Esophagus squamous epithelium (tissue), 4 donors: ENCODE measurements at regions not wholly inside any gene's neighbourhood (a gene's known extent, or its start where the extent isn't known, plus 50 kb on each side); places are given as distances from the start of the nearest gene placed in this dataset.

ENCODE experiments used
- POLR2A ChIP-seq, 4 donors: fragments of 450-650 bp; IDR thresholded peaks; one replicate each; pipeline ENCODE4 v1.6.1; 2017; ENCODE audit warnings: antibody characterized with exemption in 4 of 4, mild to moderate bottlenecking in 4 of 4, moderate library complexity in 3 of 4
- TF ChIP-seq, protein P1 (sequence below), 6 experiments: fragments of 450-650 bp in 4 of 6; fragments of 200-600 bp in 2 of 6; sonication (generic) in 2 of 6; IDR thresholded peaks; one replicate each; pipeline ENCODE4 v1.5.1; 2016 to 2019; ENCODE audit warnings: antibody characterized with exemption in 6 of 6, mild to moderate bottlenecking in 4 of 6, moderate library complexity in 4 of 6

DNA sequence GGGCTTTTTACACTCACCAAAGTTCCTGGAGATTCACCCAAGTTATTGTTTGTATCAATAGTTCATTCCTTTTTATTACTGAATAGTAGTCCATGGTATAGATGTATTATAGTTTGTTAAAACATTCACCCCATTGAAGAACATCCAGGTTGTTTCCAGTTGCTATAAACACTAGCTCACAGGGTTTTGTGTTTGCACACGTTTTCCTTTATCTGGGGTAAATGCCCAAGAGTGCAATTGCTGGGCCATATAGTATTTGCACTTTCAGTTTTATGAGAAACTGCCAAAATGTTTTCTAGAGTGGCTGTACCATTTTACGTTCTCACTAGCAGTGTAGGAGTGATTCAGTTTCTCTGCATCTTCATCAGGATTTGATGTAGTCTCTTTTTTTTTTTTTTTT, 57.1 kb downstream of the CBLL2 start:
- no peak for TF ChIP-seq POLR2A (IDR thresholded peaks at IDR 0.05)
- TF ChIP-seq, protein P1, sequence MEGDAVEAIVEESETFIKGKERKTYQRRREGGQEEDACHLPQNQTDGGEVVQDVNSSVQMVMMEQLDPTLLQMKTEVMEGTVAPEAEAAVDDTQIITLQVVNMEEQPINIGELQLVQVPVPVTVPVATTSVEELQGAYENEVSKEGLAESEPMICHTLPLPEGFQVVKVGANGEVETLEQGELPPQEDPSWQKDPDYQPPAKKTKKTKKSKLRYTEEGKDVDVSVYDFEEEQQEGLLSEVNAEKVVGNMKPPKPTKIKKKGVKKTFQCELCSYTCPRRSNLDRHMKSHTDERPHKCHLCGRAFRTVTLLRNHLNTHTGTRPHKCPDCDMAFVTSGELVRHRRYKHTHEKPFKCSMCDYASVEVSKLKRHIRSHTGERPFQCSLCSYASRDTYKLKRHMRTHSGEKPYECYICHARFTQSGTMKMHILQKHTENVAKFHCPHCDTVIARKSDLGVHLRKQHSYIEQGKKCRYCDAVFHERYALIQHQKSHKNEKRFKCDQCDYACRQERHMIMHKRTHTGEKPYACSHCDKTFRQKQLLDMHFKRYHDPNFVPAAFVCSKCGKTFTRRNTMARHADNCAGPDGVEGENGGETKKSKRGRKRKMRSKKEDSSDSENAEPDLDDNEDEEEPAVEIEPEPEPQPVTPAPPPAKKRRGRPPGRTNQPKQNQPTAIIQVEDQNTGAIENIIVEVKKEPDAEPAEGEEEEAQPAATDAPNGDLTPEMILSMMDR (IDR thresholded peaks at IDR 0.05) = no peak
